OCI-LY3 (cell line): ENCODE measurements at regions not wholly inside any gene's neighbourhood (a gene's known extent, or its start where the extent isn't known, plus 50 kb on each side); places are given as distances from the start of the nearest gene placed in this dataset.

Source experiments
- H2AFZ ChIP-seq: fragments of 200-600, 300-600 bp; shearing (Covaris generic); 2 replicates; pipeline ENCODE4 v1.6.0; 2014; ENCODE audit warnings: antibody characterized with exemption, low read depth, low read length
- H3K27ac ChIP-seq: fragments of 200-600, 300-600 bp; sonication (generic); 2 replicates; pipeline ENCODE4 v1.5.1; 2014; ENCODE audit warnings: mild to moderate bottlenecking, low read length, moderate library complexity, mixed read lengths
- H3K27me3 ChIP-seq: fragments of 200-600, 300-600 bp; sonication (generic); 2 replicates; pipeline ENCODE4 v1.6.1; 2014; ENCODE audit warnings: low read depth, low read length, mixed read lengths
- H3K36me3 ChIP-seq: fragments of 200-600, 300-600 bp; sonication (generic); replicated peaks from 2 replicates; pipeline ENCODE3; 2014; ENCODE audit warnings: low read depth, low read length, mixed read lengths
- H3K4me1 ChIP-seq: fragments of 300-600, 200-600 bp; sonication (generic); 2 replicates; pipeline ENCODE4 v1.6.1; 2014; ENCODE audit warnings: low read length, mixed read lengths
- H3K4me2 ChIP-seq: fragments of 200-600, 300-600 bp; sonication (generic); 2 replicates; pipeline ENCODE4 v1.6.1; 2014; ENCODE audit warnings: low read length, mixed read lengths
- H3K4me3 ChIP-seq: fragments of 300-600, 200-600 bp; sonication (generic); 2 replicates; pipeline ENCODE4 v1.5.1; 2014; ENCODE audit warnings: antibody characterized with exemption, mild to moderate bottlenecking, low read length, moderate library complexity
- H3K79me2 ChIP-seq: fragments of 300-600, 200-600 bp; shearing (Covaris generic); 2 replicates; pipeline ENCODE4 v1.6.1; 2014; ENCODE audit warnings: mild to moderate bottlenecking, low read length, mixed read lengths
- H3K9ac ChIP-seq: fragments of 300-600, 200-600 bp; shearing (Covaris generic); 2 replicates; pipeline ENCODE4 v1.6.0; 2014; ENCODE audit warnings: mild to moderate bottlenecking, low read length, moderate library complexity
- H3K9me3 ChIP-seq: fragments of 200-600, 300-600 bp; shearing (Covaris generic); 2 replicates; pipeline ENCODE4 v1.6.1; 2014; ENCODE audit warnings: low read length, mixed read lengths; ENCODE audit not compliant: insufficient read depth
- H4K20me1 ChIP-seq: fragments of 200-600, 300-600 bp; sonication (generic); 2 replicates; pipeline ENCODE4 v1.6.1; 2016; ENCODE audit warnings: low read length, mixed read lengths; ENCODE audit not compliant: insufficient read depth
- EZH2phosphoT487 ChIP-seq: fragments of 200-600 bp; shearing (Covaris generic); IDR thresholded peaks from 2 replicates; pipeline ENCODE4 v1.6.1; 2018; ENCODE audit warnings: antibody characterized with exemption, mixed run types, low read depth
- TF ChIP-seq, protein P1 (sequence below): fragments of 200-600, 300-600 bp; sonication (generic); IDR thresholded peaks from 2 replicates; pipeline ENCODE4 v1.5.1; 2014; ENCODE audit warnings: antibody characterized with exemption, low read length, low read depth

- no peaks in the 10 kb centered on the region for H3K79me2 ChIP-seq
- H3K27ac ChIP-seq = no peak overlapping the region
- no peaks in the 10 kb centered on the region for H3K36me3 ChIP-seq
- no peak overlapping the region for H3K9ac ChIP-seq
- H3K27me3 ChIP-seq = no peaks in the 10 kb centered on the region
- H4K20me1 ChIP-seq = no peaks in the 10 kb centered on the region
- H3K4me3 ChIP-seq = no peak overlapping the region
- TF ChIP-seq, protein P1, sequence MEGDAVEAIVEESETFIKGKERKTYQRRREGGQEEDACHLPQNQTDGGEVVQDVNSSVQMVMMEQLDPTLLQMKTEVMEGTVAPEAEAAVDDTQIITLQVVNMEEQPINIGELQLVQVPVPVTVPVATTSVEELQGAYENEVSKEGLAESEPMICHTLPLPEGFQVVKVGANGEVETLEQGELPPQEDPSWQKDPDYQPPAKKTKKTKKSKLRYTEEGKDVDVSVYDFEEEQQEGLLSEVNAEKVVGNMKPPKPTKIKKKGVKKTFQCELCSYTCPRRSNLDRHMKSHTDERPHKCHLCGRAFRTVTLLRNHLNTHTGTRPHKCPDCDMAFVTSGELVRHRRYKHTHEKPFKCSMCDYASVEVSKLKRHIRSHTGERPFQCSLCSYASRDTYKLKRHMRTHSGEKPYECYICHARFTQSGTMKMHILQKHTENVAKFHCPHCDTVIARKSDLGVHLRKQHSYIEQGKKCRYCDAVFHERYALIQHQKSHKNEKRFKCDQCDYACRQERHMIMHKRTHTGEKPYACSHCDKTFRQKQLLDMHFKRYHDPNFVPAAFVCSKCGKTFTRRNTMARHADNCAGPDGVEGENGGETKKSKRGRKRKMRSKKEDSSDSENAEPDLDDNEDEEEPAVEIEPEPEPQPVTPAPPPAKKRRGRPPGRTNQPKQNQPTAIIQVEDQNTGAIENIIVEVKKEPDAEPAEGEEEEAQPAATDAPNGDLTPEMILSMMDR = no peak
- TF ChIP-seq EZH2phosphoT487 = no peak
- H2AFZ ChIP-seq = no peak overlapping the region
- H3K9me3 ChIP-seq = no peaks in the 10 kb centered on the region
- H3K4me1 ChIP-seq = no peaks in the 10 kb centered on the region
- H3K4me2 ChIP-seq = no peak overlapping the region
These were observed 258.3 kb upstream of the POU3F3 start for GRCh38 chr2:104595576-104595975.

DNA sequence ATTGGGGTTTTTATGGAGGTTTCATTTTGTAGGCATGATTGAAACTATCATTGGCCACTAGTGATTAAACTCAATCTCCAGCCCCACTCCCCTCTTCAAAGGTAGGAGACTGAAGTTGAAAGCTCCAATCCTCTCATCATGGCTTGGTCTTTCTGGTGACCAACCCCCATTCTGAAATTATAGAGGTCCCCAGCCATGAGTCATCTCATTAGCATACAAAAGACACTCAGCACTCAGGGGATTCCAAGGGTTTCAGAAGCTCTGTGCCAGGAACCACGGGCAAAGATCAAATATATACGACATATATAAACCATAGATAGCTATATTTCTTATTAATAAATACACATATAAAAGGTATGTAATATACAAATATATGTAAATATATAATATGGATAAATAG lies 256.0 kb upstream of the POU3F3 start:
- no peak overlapping the region for H3K4me2 ChIP-seq
- TF ChIP-seq, protein P1 = no peak
- TF ChIP-seq EZH2phosphoT487 = no peak
- H3K4me3 ChIP-seq = no peak overlapping the region
- no peak overlapping the region for H3K9ac ChIP-seq
- H3K79me2 ChIP-seq = no peaks in the 10 kb centered on the region
- no peaks in the 10 kb centered on the region for H3K36me3 ChIP-seq
- H2AFZ ChIP-seq = no peak overlapping the region
- no peaks in the 10 kb centered on the region for H3K9me3 ChIP-seq
- no peaks in the 10 kb centered on the region for H4K20me1 ChIP-seq
- no peaks in the 10 kb centered on the region for H3K4me1 ChIP-seq
- H3K27me3 ChIP-seq = no peaks in the 10 kb centered on the region
- no peak overlapping the region for H3K27ac ChIP-seq

- Histone ChIP-seq H3K9ac (no peak overlapping the region), H2AFZ (no peak overlapping the region), H3K79me2 (no peaks in the 10 kb centered on the region), H3K4me2 (no peak overlapping the region), H3K4me3 (no peak overlapping the region), H3K9me3 (no peaks in the 10 kb centered on the region), H3K4me1 (no peaks in the 10 kb centered on the region), H3K27ac (no peak overlapping the region), H3K27me3 (no peaks in the 10 kb centered on the region), H4K20me1 (no peaks in the 10 kb centered on the region), H3K36me3 (no peaks in the 10 kb centered on the region)
- TF ChIP-seq, protein P1 = no peak
- no peak for TF ChIP-seq EZH2phosphoT487
These were observed 255.3 kb upstream of the POU3F3 start for GRCh38 chr2:104598636-104599035.

GRCh38 chr2:104599787-104600510 lies 254.0 kb upstream of the POU3F3 start:
- no peak overlapping the region for H3K4me2 ChIP-seq
- H2AFZ ChIP-seq = no peak overlapping the region
- no peak overlapping the region for H3K27ac ChIP-seq
- H3K27me3 ChIP-seq = no peaks in the 10 kb centered on the region
- H3K79me2 ChIP-seq = no peaks in the 10 kb centered on the region
- H3K4me3 ChIP-seq = no peak overlapping the region
- TF ChIP-seq EZH2phosphoT487 = no peak
- TF ChIP-seq, protein P1 = no peak
- no peak overlapping the region for H3K9ac ChIP-seq
- H3K36me3 ChIP-seq = no peaks in the 10 kb centered on the region
- no peaks in the 10 kb centered on the region for H4K20me1 ChIP-seq
- no peaks in the 10 kb centered on the region for H3K4me1 ChIP-seq
- H3K9me3 ChIP-seq = no peaks in the 10 kb centered on the region
